ENCODE measurements at regions not wholly inside any gene's neighbourhood (a gene's known extent, or its start where the extent isn't known, plus 50 kb on each side); places are given as distances from the start of the nearest gene placed in this dataset.

- ATAC-seq (ENCODE audit: low FRiP score in 2 of 2) (no peak), DNase-seq (no peak)
- Histone ChIP-seq H3K27me3 (no peaks in the 10 kb centered on the region), H3K27ac (no peak overlapping the region), H3K4me3 (no peak overlapping the region), H3K9me3 (no peaks in the 10 kb centered on the region), H3K36me3 (no peaks in the 10 kb centered on the region), H3K4me1 (no peaks in the 10 kb centered on the region)
- TF ChIP-seq POLR2A (IDR thresholded peaks at IDR 0.05) (no peak), CTCF (IDR thresholded peaks at IDR 0.05) (no peak), POLR2AphosphoS5 (IDR thresholded peaks at IDR 0.05) (no peak), EP300 (IDR thresholded peaks at IDR 0.05) (no peak)
- 90 to 94% methylated on average over 13 of the region's 13 CpGs for WGBS, 2 donors
Measured at GRCh38 chr3:72573051-72573450, 275.2 kb downstream of the SHQ1 start.

- H3K9me3 ChIP-seq = no peaks in the 10 kb centered on the region
- no peak for DNase-seq
- H3K36me3 ChIP-seq = no peaks in the 10 kb centered on the region
- TF ChIP-seq EP300 (IDR thresholded peaks at IDR 0.05) = no peak
- no peak for TF ChIP-seq POLR2AphosphoS5 (IDR thresholded peaks at IDR 0.05)
- TF ChIP-seq CTCF (IDR thresholded peaks at IDR 0.05) = no peak
- TF ChIP-seq POLR2A (IDR thresholded peaks at IDR 0.05) = no peak
- H3K27me3 ChIP-seq = no peaks in the 10 kb centered on the region
- no peak overlapping the region for H3K4me3 ChIP-seq
- H3K27ac ChIP-seq = no peak overlapping the region
- no peak for ATAC-seq (ENCODE audit: low FRiP score in 2 of 2)
- 90 to 91% methylated on average over 19 of the region's 19 CpGs for WGBS, 2 donors
- H3K4me1 ChIP-seq = no peaks in the 10 kb centered on the region
Measured at GRCh38 chr3:72572489-72573007, 275.7 kb downstream of the SHQ1 start.

GRCh38 chr3:72571638-72572114, 276.6 kb downstream of the SHQ1 start:
- Histone ChIP-seq H3K4me1 (no peaks in the 10 kb centered on the region), H3K9me3 (no peaks in the 10 kb centered on the region), H3K27ac (no peak overlapping the region), H3K4me3 (no peak overlapping the region), H3K27me3 (no peaks in the 10 kb centered on the region), H3K36me3 (no peaks in the 10 kb centered on the region)
- TF ChIP-seq POLR2A (IDR thresholded peaks at IDR 0.05) (no peak), POLR2AphosphoS5 (IDR thresholded peaks at IDR 0.05) (no peak), EP300 (IDR thresholded peaks at IDR 0.05) (no peak)
- DNase-seq (no peak), ATAC-seq (ENCODE audit: low FRiP score in 2 of 2) (no peak)
- 74 to 76% methylated on average over 13 of the region's 13 CpGs for WGBS, 2 donors

- Histone ChIP-seq H3K27me3 (no peaks in the 10 kb centered on the region), H3K9me3 (no peaks in the 10 kb centered on the region), H3K36me3 (no peaks in the 10 kb centered on the region), H3K27ac (no peak overlapping the region), H3K4me1 (no peaks in the 10 kb centered on the region), H3K4me3 (no peak overlapping the region)
- no peak for DNase-seq
- ATAC-seq (ENCODE audit: low FRiP score in 2 of 2) = no peak
- TF ChIP-seq CTCF (IDR thresholded peaks at IDR 0.05) (no peak), POLR2A (IDR thresholded peaks at IDR 0.05) (no peak), EP300 (IDR thresholded peaks at IDR 0.05) (no peak), POLR2AphosphoS5 (IDR thresholded peaks at IDR 0.05) (no peak)
- WGBS, 2 donors = 78 to 89% methylated on average over 3 of the region's 3 CpGs
Measured at GRCh38 chr3:72571052-72571451, 277.2 kb downstream of the SHQ1 start.

GRCh38 chr3:72569754-72570440, 278.3 kb downstream of the SHQ1 start:
- Histone ChIP-seq H3K9me3 (no peaks in the 10 kb centered on the region), H3K4me1 (no peaks in the 10 kb centered on the region), H3K4me3 (no peak overlapping the region), H3K27ac (no peak overlapping the region), H3K36me3 (no peaks in the 10 kb centered on the region), H3K27me3 (no peaks in the 10 kb centered on the region)
- DNase-seq (no peak), ATAC-seq (ENCODE audit: low FRiP score in 2 of 2) (no peak)
- 96 to 98% methylated on average over 10 of the region's 10 CpGs for WGBS, 2 donors
- TF ChIP-seq POLR2A (IDR thresholded peaks at IDR 0.05) (no peak), POLR2AphosphoS5 (IDR thresholded peaks at IDR 0.05) (no peak), CTCF (IDR thresholded peaks at IDR 0.05) (no peak), EP300 (IDR thresholded peaks at IDR 0.05) (no peak)
